Caco-2 (cell line): ENCODE measurements at regions not wholly inside any gene's neighbourhood (a gene's known extent, or its start where the extent isn't known, plus 50 kb on each side); places are given as distances from the start of the nearest gene placed in this dataset.

ENCODE experiments used
- BruUV-seq: library from RNA; stranded (reverse); fragments of 400-500 nt; replicated peaks from 2 replicates; lab custom pipeline; 2021; lab: Mats Ljungman, UMichigan
- CTCF ChIA-PET: fragments of 300-600 bp; sonication (Branson Sonifier 250); formaldehyde crosslinking; loops from one replicate; lab custom pipeline; 2022; ENCODE audit warnings: antibody characterized with exemption; lab: Charles Lee
- POLR2A ChIA-PET: fragments of 300-600 bp; sonication (Branson Sonifier 250); formaldehyde crosslinking; loops from one replicate; lab custom pipeline; 2022; ENCODE audit warnings: antibody characterized with exemption; lab: Charles Lee
- DNase-seq, 2 experiments: peaks; one replicate each; pipeline versions ENCODE4 v3.0.0 to v3.0.0-alpha.2; 2020 to 2022
- H3K27me3 ChIP-seq: replicated peaks from 2 replicates; pipeline ENCODE4 v1.6.0; 2011; ENCODE audit warnings: low read length; ENCODE audit not compliant: control insufficient read depth, insufficient read depth
- H3K36me3 ChIP-seq: 2 replicates; pipeline ENCODE4 v1.5.1; 2011; ENCODE audit warnings: low read length; ENCODE audit not compliant: control insufficient read depth, insufficient read depth
- H3K4me1 ChIP-seq: fragments of 250-450 bp; sonication (Bioruptor Pico); 2 replicates; pipeline ENCODE4 v1.5.1; 2020; ENCODE audit warnings: mild to moderate bottlenecking
- H3K4me3 ChIP-seq: 2 replicates; pipeline ENCODE4 v1.5.1; 2011; ENCODE audit warnings: low read depth, mild to moderate bottlenecking, control low read depth, low read length
- H3K9me3 ChIP-seq: fragments of 250-450 bp; sonication (Bioruptor Pico); 2 replicates; pipeline ENCODE4 v1.5.1; 2020; ENCODE audit warnings: mild to moderate bottlenecking, moderate library complexity
- H3K27ac Mint-ChIP-seq: one replicate; pipeline ENCODE4 v1.8.0; 2022; ENCODE audit warnings: mixed read lengths; ENCODE audit not compliant: unreplicated experiment
- H3K27me3 Mint-ChIP-seq: one replicate; pipeline ENCODE4 v1.8.0; 2022; ENCODE audit warnings: mixed read lengths; ENCODE audit not compliant: insufficient read depth, unreplicated experiment
- H3K36me3 Mint-ChIP-seq: one replicate; pipeline ENCODE4 v1.8.0; 2022; ENCODE audit warnings: mild to moderate bottlenecking, mixed read lengths; ENCODE audit not compliant: insufficient read depth, unreplicated experiment
- H3K4me1 Mint-ChIP-seq: one replicate; pipeline ENCODE4 v1.8.0; 2022; ENCODE audit warnings: low read depth, mixed read lengths; ENCODE audit not compliant: unreplicated experiment
- H3K4me3 Mint-ChIP-seq: one replicate; pipeline ENCODE4 v1.8.0; 2022; ENCODE audit warnings: mild to moderate bottlenecking, moderate library complexity, mixed read lengths; ENCODE audit not compliant: unreplicated experiment
- H3K9me3 Mint-ChIP-seq: one replicate; pipeline ENCODE4 v1.8.0; 2022; ENCODE audit warnings: mixed read lengths; ENCODE audit not compliant: unreplicated experiment
- intact Hi-C: fragments of 100-400 bp; cut with micrococcal nuclease; formaldehyde crosslinking; loops from one replicate; pipeline ENCODE4 v1.10.0; 2022; ENCODE audit not compliant: unreplicated experiment
- TF ChIP-seq, protein P1 (sequence below), 2 experiments: fragments of 200-600 bp in 1 of 2; IDR thresholded peaks; 1 replicate in 1 of 2; 2 replicates in 1 of 2; pipeline versions ENCODE4 v1.5.1 to v1.8.0; 2011 to 2022; ENCODE audit warnings: antibody characterized with exemption in 1 of 2, control low read depth in 1 of 2, inconsistent platforms in 1 of 2, low read depth in 1 of 2, low read length in 1 of 2, mild to moderate bottlenecking in 1 of 2, moderate library complexity in 1 of 2; ENCODE audit not compliant: insufficient read depth in 1 of 2, severe bottlenecking in 1 of 2, unreplicated experiment in 1 of 2

DNA sequence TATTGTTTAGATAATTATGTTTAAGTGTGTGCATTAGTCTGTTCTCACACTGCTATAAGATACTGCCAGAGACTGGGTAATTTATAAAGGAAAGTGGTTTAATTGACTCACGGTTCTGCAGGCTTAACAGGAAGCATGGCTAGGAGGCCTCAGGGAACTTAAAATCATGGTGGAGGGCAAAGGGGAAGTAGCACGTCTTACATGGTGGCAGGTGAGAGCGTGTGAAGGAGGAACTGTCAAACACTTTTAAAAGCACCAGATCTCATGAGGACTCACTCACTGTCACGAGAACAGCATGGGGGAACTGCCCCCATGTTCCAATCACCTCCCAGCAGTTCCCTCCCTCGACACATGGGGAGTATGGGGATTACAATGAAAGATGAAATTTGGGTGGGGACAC is 203.5 kb upstream of the GOT2 start:
- intact Hi-C loops: no loop called here
- DNase-seq: no peak
- Mint-ChIP-seq H3K9me3 (peaks cover 6% of the 10 kb centered on the region), H3K36me3 (no peaks in the 10 kb centered on the region), H3K27ac (no peak overlapping the region), H3K4me3 (no peak overlapping the region), H3K27me3 (peaks cover 10% of the 10 kb centered on the region), H3K4me1 (no peaks in the 10 kb centered on the region)
- H3K9me3 ChIP-seq: no peaks in the 10 kb centered on the region
- ChIA-PET CTCF (no interaction called here), POLR2A (no interaction called here)
- no peaks in the 10 kb centered on the region; the same call in 1 of the 2 replicates for H3K27me3 ChIP-seq
- BruUV-seq: no TSS peak
- TF ChIP-seq, protein P1, sequence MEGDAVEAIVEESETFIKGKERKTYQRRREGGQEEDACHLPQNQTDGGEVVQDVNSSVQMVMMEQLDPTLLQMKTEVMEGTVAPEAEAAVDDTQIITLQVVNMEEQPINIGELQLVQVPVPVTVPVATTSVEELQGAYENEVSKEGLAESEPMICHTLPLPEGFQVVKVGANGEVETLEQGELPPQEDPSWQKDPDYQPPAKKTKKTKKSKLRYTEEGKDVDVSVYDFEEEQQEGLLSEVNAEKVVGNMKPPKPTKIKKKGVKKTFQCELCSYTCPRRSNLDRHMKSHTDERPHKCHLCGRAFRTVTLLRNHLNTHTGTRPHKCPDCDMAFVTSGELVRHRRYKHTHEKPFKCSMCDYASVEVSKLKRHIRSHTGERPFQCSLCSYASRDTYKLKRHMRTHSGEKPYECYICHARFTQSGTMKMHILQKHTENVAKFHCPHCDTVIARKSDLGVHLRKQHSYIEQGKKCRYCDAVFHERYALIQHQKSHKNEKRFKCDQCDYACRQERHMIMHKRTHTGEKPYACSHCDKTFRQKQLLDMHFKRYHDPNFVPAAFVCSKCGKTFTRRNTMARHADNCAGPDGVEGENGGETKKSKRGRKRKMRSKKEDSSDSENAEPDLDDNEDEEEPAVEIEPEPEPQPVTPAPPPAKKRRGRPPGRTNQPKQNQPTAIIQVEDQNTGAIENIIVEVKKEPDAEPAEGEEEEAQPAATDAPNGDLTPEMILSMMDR (IDR thresholded peaks at IDR 0.05; ENCODE audit: insufficient read depth in 1 of 2, low read depth in 1 of 2, low read length in 1 of 2, severe bottlenecking in 1 of 2, unreplicated experiment in 1 of 2): no peak
- H3K4me3 ChIP-seq: no peak overlapping the region
- H3K4me1 ChIP-seq: no peaks in the 10 kb centered on the region
- H3K36me3 ChIP-seq: no peaks in the 10 kb centered on the region

DNA sequence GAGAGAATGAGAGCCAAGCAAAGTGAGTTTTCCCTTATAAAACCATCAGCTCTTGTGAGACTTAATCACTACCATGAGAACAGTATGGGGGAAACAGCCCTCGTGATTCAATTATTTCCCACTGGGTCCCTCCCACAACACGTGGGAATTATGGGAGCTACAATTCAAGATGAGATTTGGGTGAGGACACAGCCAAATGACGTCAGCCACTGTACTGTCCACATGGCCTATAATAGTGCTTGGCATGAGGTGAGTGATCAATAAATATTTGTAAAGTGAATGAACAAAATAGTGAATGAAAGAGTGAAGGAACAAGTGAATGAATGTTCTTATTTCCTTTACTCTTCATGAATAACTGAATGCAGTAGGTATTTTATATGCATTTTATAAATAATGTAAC is 199.1 kb upstream of the GOT2 start:
- no peaks in the 10 kb centered on the region for H3K4me1 ChIP-seq
- no peaks in the 10 kb centered on the region for H3K27me3 ChIP-seq
- no peaks in the 10 kb centered on the region for H3K9me3 ChIP-seq
- DNase-seq: no peak
- ChIA-PET POLR2A (no interaction called here), CTCF (no interaction called here)
- peaks cover 7% of the 10 kb centered on the region for H3K27me3 Mint-ChIP-seq
- no peak overlapping the region for H3K4me3 ChIP-seq
- H3K9me3 Mint-ChIP-seq: peaks cover 9% of the 10 kb centered on the region
- H3K4me3 Mint-ChIP-seq: no peak overlapping the region
- no peak overlapping the region for H3K27ac Mint-ChIP-seq
- no peaks in the 10 kb centered on the region for H3K36me3 ChIP-seq
- H3K36me3 Mint-ChIP-seq: no peaks in the 10 kb centered on the region
- TF ChIP-seq, protein P1 (IDR thresholded peaks at IDR 0.05; ENCODE audit: insufficient read depth in 1 of 2, low read depth in 1 of 2, low read length in 1 of 2, severe bottlenecking in 1 of 2, unreplicated experiment in 1 of 2): no peak
- intact Hi-C loops: no loop called here
- no TSS peak for BruUV-seq
- H3K4me1 Mint-ChIP-seq: no peaks in the 10 kb centered on the region

DNA sequence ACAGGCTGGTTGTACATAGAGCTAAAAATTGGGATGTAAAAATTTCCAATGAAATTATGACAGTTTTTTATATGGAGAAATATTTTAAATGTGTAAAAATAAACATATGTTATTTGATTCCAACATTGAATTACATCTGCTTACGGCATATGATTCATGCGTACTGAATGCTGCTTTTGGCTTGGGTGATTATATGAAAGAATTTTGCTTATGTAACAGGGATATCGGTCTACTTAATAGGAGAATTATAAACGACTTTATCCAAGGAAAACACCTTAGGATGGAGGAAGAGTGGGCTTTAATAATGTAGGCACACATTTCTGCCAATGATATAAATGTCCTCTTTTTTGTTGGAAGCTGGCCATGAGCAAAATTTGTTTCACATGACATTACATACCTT is 197.3 kb upstream of the GOT2 start:
- Histone ChIP-seq H3K27me3 (no peaks in the 10 kb centered on the region), H3K4me1 (no peaks in the 10 kb centered on the region), H3K9me3 (no peaks in the 10 kb centered on the region), H3K36me3 (no peaks in the 10 kb centered on the region), H3K4me3 (no peak overlapping the region)
- CTCF ChIA-PET: no interaction called here
- Mint-ChIP-seq H3K4me1 (no peaks in the 10 kb centered on the region), H3K9me3 (peaks cover 9% of the 10 kb centered on the region), H3K27ac (no peak overlapping the region), H3K4me3 (no peak overlapping the region), H3K27me3 (no peaks in the 10 kb centered on the region), H3K36me3 (no peaks in the 10 kb centered on the region)
- intact Hi-C loops: no loop called here
- POLR2A ChIA-PET: no interaction called here
- TF ChIP-seq, protein P1 (IDR thresholded peaks at IDR 0.05; ENCODE audit: insufficient read depth in 1 of 2, low read depth in 1 of 2, low read length in 1 of 2, severe bottlenecking in 1 of 2, unreplicated experiment in 1 of 2): no peak
- no peak for DNase-seq
- no TSS peak for BruUV-seq
